ENCODE measurements at regions not wholly inside any gene's neighbourhood (a gene's known extent, or its start where the extent isn't known, plus 50 kb on each side); places are given as distances from the start of the nearest gene placed in this dataset.

GRCh38 chr18:73007195-73007914 is 139.6 kb upstream of the NETO1 start:
- Histone ChIP-seq H3K9ac (ENCODE audit: extremely low read depth, low read length, poor library complexity, severe bottlenecking) (no peak overlapping the region), H3K9me3 (ENCODE audit: control insufficient read depth, low read length) (no peaks in the 10 kb centered on the region), H3K27me3 (ENCODE audit: control insufficient read depth, insufficient read depth, low read length, poor library complexity, severe bottlenecking) (no peaks in the 10 kb centered on the region), H3K36me3 (ENCODE audit: control insufficient read depth, insufficient read depth, low read length) (no peaks in the 10 kb centered on the region), H3K27ac (ENCODE audit: low read depth, low read length) (no peak overlapping the region), H3K4me1 (ENCODE audit: control insufficient read depth, insufficient read depth, low read length) (no peaks in the 10 kb centered on the region), H3K4me3 (ENCODE audit: low read length) (no peak overlapping the region)
- Mint-ChIP-seq H3K4me3 (no peak overlapping the region), H3K36me3 (ENCODE audit: low read depth) (no peaks in the 10 kb centered on the region), H3K9me3 (no peaks in the 10 kb centered on the region), H3K27me3 (ENCODE audit: insufficient read depth) (no peaks in the 10 kb centered on the region), H3K4me1 (no peaks in the 10 kb centered on the region), H3K27ac (no peak overlapping the region)
- WGBS, 2 experiments (ENCODE audit: insufficient coverage in 1 of 2, insufficient read length in 1 of 2), result 73 to 85% methylated on average over 1 to 6 of the region's 6 CpGs
- TF ChIP-seq CTCF (conservative IDR thresholded peaks at IDR 0.05), result no peak
- DNase-seq, result no peak

- Mint-ChIP-seq H3K27ac (no peak overlapping the region), H3K4me1 (no peaks in the 10 kb centered on the region), H3K27me3 (ENCODE audit: insufficient read depth) (no peaks in the 10 kb centered on the region), H3K4me3 (no peak overlapping the region), H3K9me3 (no peaks in the 10 kb centered on the region), H3K36me3 (ENCODE audit: low read depth) (no peaks in the 10 kb centered on the region)
- no peak for TF ChIP-seq CTCF (conservative IDR thresholded peaks at IDR 0.05)
- H3K9ac ChIP-seq (ENCODE audit: extremely low read depth, low read length, poor library complexity, severe bottlenecking), result no peak overlapping the region
- WGBS, 2 experiments (ENCODE audit: insufficient coverage in 1 of 2, insufficient read length in 1 of 2), result 81 to 88% methylated on average over 1 to 3 of the region's 3 CpGs
- H3K4me1 ChIP-seq (ENCODE audit: control insufficient read depth, insufficient read depth, low read length), result no peaks in the 10 kb centered on the region
- no peaks in the 10 kb centered on the region for H3K27me3 ChIP-seq (ENCODE audit: control insufficient read depth, insufficient read depth, low read length, poor library complexity, severe bottlenecking)
- DNase-seq, result no peak
- no peaks in the 10 kb centered on the region for H3K36me3 ChIP-seq (ENCODE audit: control insufficient read depth, insufficient read depth, low read length)
- H3K27ac ChIP-seq (ENCODE audit: low read depth, low read length), result no peak overlapping the region
- no peak overlapping the region for H3K4me3 ChIP-seq (ENCODE audit: low read length)
- no peaks in the 10 kb centered on the region for H3K9me3 ChIP-seq (ENCODE audit: control insufficient read depth, low read length)
Observed at GRCh38 chr18:73006331-73006730, 138.5 kb upstream of the NETO1 start.

- TF ChIP-seq CTCF (conservative IDR thresholded peaks at IDR 0.05), result no peak
- Mint-ChIP-seq H3K36me3 (ENCODE audit: low read depth) (no peaks in the 10 kb centered on the region), H3K4me3 (no peak overlapping the region), H3K4me1 (no peaks in the 10 kb centered on the region), H3K9me3 (no peaks in the 10 kb centered on the region), H3K27me3 (ENCODE audit: insufficient read depth) (no peaks in the 10 kb centered on the region), H3K27ac (no peak overlapping the region)
- H3K27me3 ChIP-seq (ENCODE audit: control insufficient read depth, insufficient read depth, low read length, poor library complexity, severe bottlenecking), result no peaks in the 10 kb centered on the region
- no peaks in the 10 kb centered on the region for H3K36me3 ChIP-seq (ENCODE audit: control insufficient read depth, insufficient read depth, low read length)
- H3K9me3 ChIP-seq (ENCODE audit: control insufficient read depth, low read length), result no peaks in the 10 kb centered on the region
- DNase-seq, result no peak
- no peak overlapping the region for H3K27ac ChIP-seq (ENCODE audit: low read depth, low read length)
- H3K4me3 ChIP-seq (ENCODE audit: low read length), result no peak overlapping the region
- H3K4me1 ChIP-seq (ENCODE audit: control insufficient read depth, insufficient read depth, low read length), result no peaks in the 10 kb centered on the region
- H3K9ac ChIP-seq (ENCODE audit: extremely low read depth, low read length, poor library complexity, severe bottlenecking), result no peak overlapping the region
- WGBS, 2 experiments (ENCODE audit: insufficient coverage in 1 of 2, insufficient read length in 1 of 2), result 92 to 100% methylated on average over 2 of the region's 2 CpGs
Observed at GRCh38 chr18:73004260-73004659, 136.5 kb upstream of the NETO1 start.
